ENCODE measurements at regions not wholly inside any gene's neighbourhood (a gene's known extent, or its start where the extent isn't known, plus 50 kb on each side); places are given as distances from the start of the nearest gene placed in this dataset.

DNA sequence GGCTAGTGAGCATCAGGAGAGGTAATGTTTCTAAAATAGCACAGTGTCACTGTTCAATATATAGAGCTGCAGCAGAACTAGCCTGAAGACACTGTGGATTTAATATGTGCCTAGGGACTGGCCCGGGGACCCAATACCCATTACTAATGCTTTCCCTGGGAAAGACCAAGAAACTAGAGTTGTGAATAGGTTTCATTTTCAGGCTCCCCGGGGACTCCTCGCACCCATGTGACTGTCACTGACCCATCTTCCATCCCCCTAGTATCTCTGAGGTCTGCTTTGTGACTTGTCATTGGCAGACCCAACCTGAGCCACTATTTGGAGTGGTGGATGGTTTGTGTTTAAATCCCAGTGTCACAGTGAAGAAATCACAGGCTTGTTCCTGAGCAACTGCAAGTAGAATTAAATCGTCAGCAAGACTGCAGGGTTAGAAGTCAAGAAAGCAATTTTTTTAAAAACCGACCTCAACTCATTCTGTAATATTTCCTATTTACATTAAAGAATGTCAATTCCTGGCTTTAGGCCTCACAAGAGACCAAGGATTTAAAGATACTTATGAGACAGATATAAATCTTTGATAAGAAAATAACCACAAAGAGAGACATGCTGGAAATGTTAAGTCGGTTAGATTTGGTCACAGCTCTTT, 130.0 kb upstream of the TNR start:
- H3K36me3 ChIP-seq (ENCODE audit: control insufficient read depth in 1 of 2, insufficient read depth in 2 of 2, low read length in 1 of 2): no peaks in the 10 kb centered on the region
- H3K9me3 ChIP-seq (ENCODE audit: control insufficient read depth, low read length): no peaks in the 10 kb centered on the region
- no peaks in the 10 kb centered on the region for H3K27me3 ChIP-seq (ENCODE audit: control insufficient read depth in 1 of 2, insufficient read depth in 2 of 2, low read length in 1 of 2)
- no peak overlapping the region for H3K4me3 ChIP-seq (ENCODE audit: low read length in 2 of 2)
- 58 to 62% methylated on average over 6 of the region's 6 CpGs for WGBS, 2 donors
- intact Hi-C loops (cut with DNase I): no loop called here
- DNase-seq (no peak), ATAC-seq (ENCODE audit: low FRiP score) (no peak)
- H3K27ac ChIP-seq (ENCODE audit: low read depth in 1 of 2, low read length in 2 of 2): no peak overlapping the region
- H3K4me1 ChIP-seq (ENCODE audit: control insufficient read depth in 1 of 2, insufficient read depth in 2 of 2, low read length in 2 of 2): no peaks in the 10 kb centered on the region

- DNase-seq (no peak), ATAC-seq (ENCODE audit: low FRiP score) (no peak)
- H3K27ac ChIP-seq (ENCODE audit: low read depth in 1 of 2, low read length in 2 of 2): no peak overlapping the region
- no peak overlapping the region for H3K4me3 ChIP-seq (ENCODE audit: low read length in 2 of 2)
- no peaks in the 10 kb centered on the region for H3K9me3 ChIP-seq (ENCODE audit: control insufficient read depth, low read length)
- WGBS, 2 donors: 96 to 99% methylated on average over 4 of the region's 4 CpGs
- H3K36me3 ChIP-seq (ENCODE audit: control insufficient read depth in 1 of 2, insufficient read depth in 2 of 2, low read length in 1 of 2): no peaks in the 10 kb centered on the region
- intact Hi-C loops (cut with DNase I): no loop called here
- H3K4me1 ChIP-seq (ENCODE audit: control insufficient read depth in 1 of 2, insufficient read depth in 2 of 2, low read length in 2 of 2): no peaks in the 10 kb centered on the region
- no peaks in the 10 kb centered on the region for H3K27me3 ChIP-seq (ENCODE audit: control insufficient read depth in 1 of 2, insufficient read depth in 2 of 2, low read length in 1 of 2)
Measured at GRCh38 chr1:175872588-175872987, 129.2 kb upstream of the TNR start.

DNA sequence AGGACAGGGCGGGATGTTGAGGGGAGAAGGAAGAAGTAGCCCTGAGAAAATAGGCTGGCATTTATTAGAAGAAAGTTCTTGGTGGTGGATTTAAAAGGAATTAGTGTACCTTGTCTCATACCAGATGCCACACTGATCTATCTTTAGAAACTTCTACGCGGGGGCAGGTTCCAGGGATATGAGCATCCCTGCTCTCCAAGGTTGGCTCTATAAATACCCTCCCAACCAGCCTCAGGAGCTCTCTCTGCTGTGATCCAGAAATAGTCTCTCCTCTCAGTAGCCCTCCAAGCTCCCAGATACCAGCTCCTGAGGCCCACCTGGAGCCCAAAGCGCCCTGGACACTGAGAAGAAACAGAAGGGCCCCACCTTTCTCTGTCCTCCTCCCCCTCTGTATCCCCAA, 128.3 kb upstream of the TNR start:
- WGBS, 2 donors: 56% methylated on average over 4 of the region's 4 CpGs
- intact Hi-C loops (cut with DNase I): no loop called here
- DNase-seq (no peak), ATAC-seq (ENCODE audit: low FRiP score) (no peak)
- Histone ChIP-seq H3K27me3 (ENCODE audit: control insufficient read depth in 1 of 2, insufficient read depth in 2 of 2, low read length in 1 of 2) (no peaks in the 10 kb centered on the region), H3K36me3 (ENCODE audit: control insufficient read depth in 1 of 2, insufficient read depth in 2 of 2, low read length in 1 of 2) (no peaks in the 10 kb centered on the region), H3K9me3 (ENCODE audit: control insufficient read depth, low read length) (no peaks in the 10 kb centered on the region), H3K27ac (ENCODE audit: low read depth in 1 of 2, low read length in 2 of 2) (no peak overlapping the region), H3K4me3 (ENCODE audit: low read length in 2 of 2) (no peak overlapping the region), H3K4me1 (ENCODE audit: control insufficient read depth in 1 of 2, insufficient read depth in 2 of 2, low read length in 2 of 2) (no peaks in the 10 kb centered on the region)

DNA sequence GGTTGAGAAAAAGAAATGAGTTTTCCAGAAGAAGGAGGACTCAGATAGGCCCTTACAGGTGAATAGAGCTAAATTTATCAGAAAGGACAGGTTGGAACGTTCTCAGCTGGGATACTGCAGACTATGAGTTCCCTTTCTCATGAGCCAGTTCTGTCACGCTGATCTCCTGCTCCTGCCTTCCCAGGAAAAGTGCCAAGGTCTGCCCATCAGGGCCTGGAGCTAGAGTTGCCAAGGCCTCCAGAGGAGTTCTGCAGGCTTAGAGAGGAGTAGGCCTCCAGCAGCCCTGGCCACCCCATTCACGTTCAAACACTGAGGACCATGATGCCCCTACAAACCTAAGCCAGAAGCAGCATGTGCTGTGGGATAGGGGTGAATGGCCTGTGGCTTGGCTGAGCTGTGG, 126.8 kb upstream of the TNR start:
- Histone ChIP-seq H3K36me3 (ENCODE audit: control insufficient read depth in 1 of 2, insufficient read depth in 2 of 2, low read length in 1 of 2) (no peaks in the 10 kb centered on the region), H3K9me3 (ENCODE audit: control insufficient read depth, low read length) (no peaks in the 10 kb centered on the region), H3K27me3 (ENCODE audit: control insufficient read depth in 1 of 2, insufficient read depth in 2 of 2, low read length in 1 of 2) (no peaks in the 10 kb centered on the region), H3K4me3 (ENCODE audit: low read length in 2 of 2) (no peak overlapping the region), H3K4me1 (ENCODE audit: control insufficient read depth in 1 of 2, insufficient read depth in 2 of 2, low read length in 2 of 2) (no peaks in the 10 kb centered on the region), H3K27ac (ENCODE audit: low read depth in 1 of 2, low read length in 2 of 2) (no peak overlapping the region)
- DNase-seq (no peak), ATAC-seq (ENCODE audit: low FRiP score) (no peak)
- WGBS, 2 donors: 10 to 12% methylated on average over 3 of the region's 3 CpGs
- intact Hi-C loops (cut with DNase I): no loop called here

- ATAC-seq (ENCODE audit: low FRiP score) (no peak), DNase-seq (no peak)
- no peaks in the 10 kb centered on the region for H3K9me3 ChIP-seq (ENCODE audit: control insufficient read depth, low read length)
- intact Hi-C loops (cut with DNase I): no loop called here
- H3K27me3 ChIP-seq (ENCODE audit: control insufficient read depth in 1 of 2, insufficient read depth in 2 of 2, low read length in 1 of 2): no peaks in the 10 kb centered on the region
- H3K27ac ChIP-seq (ENCODE audit: low read depth in 1 of 2, low read length in 2 of 2): no peak overlapping the region
- H3K4me3 ChIP-seq (ENCODE audit: low read length in 2 of 2): no peak overlapping the region
- no peaks in the 10 kb centered on the region for H3K36me3 ChIP-seq (ENCODE audit: control insufficient read depth in 1 of 2, insufficient read depth in 2 of 2, low read length in 1 of 2)
- H3K4me1 ChIP-seq (ENCODE audit: control insufficient read depth in 1 of 2, insufficient read depth in 2 of 2, low read length in 2 of 2): no peaks in the 10 kb centered on the region
- WGBS, 2 donors: 74 to 75% methylated on average over 2 of the region's 2 CpGs
Measured at GRCh38 chr1:175866776-175867175, 123.4 kb upstream of the TNR start.

- intact Hi-C loops (cut with DNase I): no loop called here
- Histone ChIP-seq H3K27me3 (ENCODE audit: control insufficient read depth in 1 of 2, insufficient read depth in 2 of 2, low read length in 1 of 2) (no peaks in the 10 kb centered on the region), H3K4me3 (ENCODE audit: low read length in 2 of 2) (no peak overlapping the region), H3K9me3 (ENCODE audit: control insufficient read depth, low read length) (no peaks in the 10 kb centered on the region), H3K4me1 (ENCODE audit: control insufficient read depth in 1 of 2, insufficient read depth in 2 of 2, low read length in 2 of 2) (no peaks in the 10 kb centered on the region), H3K27ac (ENCODE audit: low read depth in 1 of 2, low read length in 2 of 2) (no peak overlapping the region), H3K36me3 (ENCODE audit: control insufficient read depth in 1 of 2, insufficient read depth in 2 of 2, low read length in 1 of 2) (no peaks in the 10 kb centered on the region)
- no peak for DNase-seq
- no peak for ATAC-seq (ENCODE audit: low FRiP score)
- 86 to 90% methylated on average over 6 of the region's 6 CpGs for whole genome bisulfite sequencing, 2 donors
Measured at GRCh38 chr1:175865041-175865766, 121.8 kb upstream of the TNR start.

GRCh38 chr1:175864625-175865024, 121.2 kb upstream of the TNR start:
- 64 to 78% methylated on average over 3 of the region's 3 CpGs for WGBS, 2 donors
- ATAC-seq (ENCODE audit: low FRiP score): no peak

DNA sequence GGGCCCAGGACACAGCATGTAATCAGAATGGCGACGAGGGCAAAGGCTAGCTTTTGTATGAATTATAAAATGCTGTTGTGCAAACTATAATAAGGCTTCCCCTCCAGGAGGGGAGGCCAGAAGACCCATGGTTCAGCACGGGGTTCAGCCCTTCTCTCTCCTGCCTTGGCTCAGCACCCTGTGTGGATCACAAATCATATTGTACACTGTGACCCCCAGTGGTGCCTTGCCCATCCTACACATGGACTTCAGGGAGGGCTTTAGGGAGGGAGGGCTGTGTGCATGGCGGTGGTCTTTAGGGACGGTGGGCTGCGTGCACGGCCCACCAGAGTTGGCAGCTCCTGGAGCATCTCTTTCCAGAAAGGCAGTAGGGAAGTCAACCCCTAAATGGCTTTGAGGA, 120.8 kb upstream of the TNR start:
- DNase-seq: no peak
- no peaks in the 10 kb centered on the region for H3K9me3 ChIP-seq (ENCODE audit: control insufficient read depth, low read length)
- H3K27ac ChIP-seq (ENCODE audit: low read depth in 1 of 2, low read length in 2 of 2): no peak overlapping the region
- no peaks in the 10 kb centered on the region for H3K4me1 ChIP-seq (ENCODE audit: control insufficient read depth in 1 of 2, insufficient read depth in 2 of 2, low read length in 2 of 2)
- ATAC-seq (ENCODE audit: low FRiP score): no peak
- intact Hi-C loops (cut with DNase I): no loop called here
- no peaks in the 10 kb centered on the region for H3K27me3 ChIP-seq (ENCODE audit: control insufficient read depth in 1 of 2, insufficient read depth in 2 of 2, low read length in 1 of 2)
- no peaks in the 10 kb centered on the region for H3K36me3 ChIP-seq (ENCODE audit: control insufficient read depth in 1 of 2, insufficient read depth in 2 of 2, low read length in 1 of 2)
- no peak overlapping the region for H3K4me3 ChIP-seq (ENCODE audit: low read length in 2 of 2)
- WGBS, 2 donors: 88 to 94% methylated on average over 7 of the region's 7 CpGs

More at GRCh38 chr1:175864625-175865024, 121.2 kb upstream of the TNR start:
- intact Hi-C loops (cut with DNase I): no loop called here
- H3K36me3 ChIP-seq (ENCODE audit: control insufficient read depth in 1 of 2, insufficient read depth in 2 of 2, low read length in 1 of 2): no peaks in the 10 kb centered on the region
- no peak overlapping the region for H3K27ac ChIP-seq (ENCODE audit: low read depth in 1 of 2, low read length in 2 of 2)
- H3K4me1 ChIP-seq (ENCODE audit: control insufficient read depth in 1 of 2, insufficient read depth in 2 of 2, low read length in 2 of 2): no peaks in the 10 kb centered on the region
- H3K9me3 ChIP-seq (ENCODE audit: control insufficient read depth, low read length): no peaks in the 10 kb centered on the region
- no peak for DNase-seq
- no peak overlapping the region for H3K4me3 ChIP-seq (ENCODE audit: low read length in 2 of 2)
- no peaks in the 10 kb centered on the region for H3K27me3 ChIP-seq (ENCODE audit: control insufficient read depth in 1 of 2, insufficient read depth in 2 of 2, low read length in 1 of 2)

All from aorta (tissue), 5 donors.